ENCODE measurements at regions not wholly inside any gene's neighbourhood (a gene's known extent, or its start where the extent isn't known, plus 50 kb on each side); places are given as distances from the start of the nearest gene placed in this dataset.

DNA sequence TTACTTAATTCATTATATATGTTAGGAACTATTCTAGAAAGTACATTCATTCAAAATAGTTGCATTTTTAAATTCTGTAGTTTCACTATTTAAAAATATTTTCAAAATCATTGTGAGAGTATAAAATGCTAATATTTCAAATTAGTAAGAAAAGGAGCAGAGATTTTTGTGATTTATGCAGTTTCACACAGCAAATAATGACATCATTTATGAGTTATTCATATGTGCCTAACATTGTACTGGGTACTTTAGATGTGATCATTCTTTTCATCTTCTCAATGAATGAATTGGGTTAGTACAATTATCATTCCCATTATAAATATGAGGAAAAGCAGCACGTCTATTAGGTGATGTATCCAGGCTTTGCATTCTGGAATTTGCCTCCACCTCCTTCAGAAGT is 1451.0 kb upstream of the IGFBP7 start:
- TF ChIP-seq, protein P1, sequence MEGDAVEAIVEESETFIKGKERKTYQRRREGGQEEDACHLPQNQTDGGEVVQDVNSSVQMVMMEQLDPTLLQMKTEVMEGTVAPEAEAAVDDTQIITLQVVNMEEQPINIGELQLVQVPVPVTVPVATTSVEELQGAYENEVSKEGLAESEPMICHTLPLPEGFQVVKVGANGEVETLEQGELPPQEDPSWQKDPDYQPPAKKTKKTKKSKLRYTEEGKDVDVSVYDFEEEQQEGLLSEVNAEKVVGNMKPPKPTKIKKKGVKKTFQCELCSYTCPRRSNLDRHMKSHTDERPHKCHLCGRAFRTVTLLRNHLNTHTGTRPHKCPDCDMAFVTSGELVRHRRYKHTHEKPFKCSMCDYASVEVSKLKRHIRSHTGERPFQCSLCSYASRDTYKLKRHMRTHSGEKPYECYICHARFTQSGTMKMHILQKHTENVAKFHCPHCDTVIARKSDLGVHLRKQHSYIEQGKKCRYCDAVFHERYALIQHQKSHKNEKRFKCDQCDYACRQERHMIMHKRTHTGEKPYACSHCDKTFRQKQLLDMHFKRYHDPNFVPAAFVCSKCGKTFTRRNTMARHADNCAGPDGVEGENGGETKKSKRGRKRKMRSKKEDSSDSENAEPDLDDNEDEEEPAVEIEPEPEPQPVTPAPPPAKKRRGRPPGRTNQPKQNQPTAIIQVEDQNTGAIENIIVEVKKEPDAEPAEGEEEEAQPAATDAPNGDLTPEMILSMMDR (IDR thresholded peaks at IDR 0.05): no peak
- intact Hi-C loops (cut with DNase I, micrococcal nuclease): no loop called here
- H3K36me3 ChIP-seq (ENCODE audit: low read depth): no peaks in the 10 kb centered on the region
- ATAC-seq (no peak), DNase-seq (no peak)
- H3K4me1 ChIP-seq (ENCODE audit: low read depth): no peaks in the 10 kb centered on the region
- H3K9me3 ChIP-seq: no peaks in the 10 kb centered on the region
- H3K4me3 ChIP-seq: no peak overlapping the region

DNA sequence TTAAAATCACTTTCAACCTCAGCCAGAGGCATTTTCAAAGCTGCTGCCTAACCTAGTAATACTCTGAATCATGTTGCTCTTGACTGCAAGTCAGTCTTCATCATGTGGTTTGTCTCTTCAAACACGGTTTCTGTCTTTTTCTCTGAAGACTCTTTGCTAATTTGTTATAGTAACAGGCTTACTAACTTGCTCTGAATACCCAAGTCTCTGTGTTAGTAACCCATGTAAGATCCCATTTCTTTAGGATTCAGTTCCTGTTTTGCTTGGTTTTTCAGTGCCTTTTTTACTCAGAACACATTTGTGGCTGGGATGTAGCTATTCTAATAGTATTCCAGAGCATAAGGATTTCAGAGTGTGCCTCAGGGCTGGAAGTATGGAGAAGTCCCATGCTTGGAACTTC is 1450.6 kb upstream of the IGFBP7 start:
- TF ChIP-seq, protein P1 (IDR thresholded peaks at IDR 0.05): no peak
- Histone ChIP-seq H3K4me1 (ENCODE audit: low read depth) (no peaks in the 10 kb centered on the region), H3K36me3 (ENCODE audit: low read depth) (no peaks in the 10 kb centered on the region), H3K4me3 (no peak overlapping the region), H3K9me3 (no peaks in the 10 kb centered on the region)
- ATAC-seq: no peak
- intact Hi-C loops (cut with DNase I, micrococcal nuclease): no loop called here
- no peak for DNase-seq

DNA sequence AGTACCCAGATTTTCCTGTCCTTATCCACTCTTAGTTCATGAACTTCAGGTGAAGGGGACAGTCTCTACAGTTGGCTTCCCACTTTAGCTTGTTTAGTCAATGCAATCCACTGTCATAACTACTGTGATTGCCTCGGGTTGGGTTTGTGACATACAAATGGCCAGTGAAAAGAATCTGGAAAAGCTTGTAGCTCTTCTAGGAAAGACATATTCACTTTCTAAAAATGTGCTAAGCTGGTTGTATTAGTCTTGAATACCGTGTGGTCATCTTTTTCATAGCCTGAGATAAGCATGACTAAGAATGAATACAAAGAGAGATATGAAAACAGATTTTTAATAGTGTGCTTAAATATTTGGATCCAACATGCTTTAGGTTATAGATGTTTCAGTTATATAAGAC is 1443.5 kb upstream of the IGFBP7 start:
- intact Hi-C loops (cut with DNase I, micrococcal nuclease): no loop called here
- H3K36me3 ChIP-seq (ENCODE audit: low read depth): no peaks in the 10 kb centered on the region
- no peak overlapping the region for H3K4me3 ChIP-seq
- no peaks in the 10 kb centered on the region for H3K4me1 ChIP-seq (ENCODE audit: low read depth)
- no peak for ATAC-seq
- H3K9me3 ChIP-seq: no peaks in the 10 kb centered on the region
- no peak for DNase-seq
- TF ChIP-seq, protein P1 (IDR thresholded peaks at IDR 0.05): no peak

DNA sequence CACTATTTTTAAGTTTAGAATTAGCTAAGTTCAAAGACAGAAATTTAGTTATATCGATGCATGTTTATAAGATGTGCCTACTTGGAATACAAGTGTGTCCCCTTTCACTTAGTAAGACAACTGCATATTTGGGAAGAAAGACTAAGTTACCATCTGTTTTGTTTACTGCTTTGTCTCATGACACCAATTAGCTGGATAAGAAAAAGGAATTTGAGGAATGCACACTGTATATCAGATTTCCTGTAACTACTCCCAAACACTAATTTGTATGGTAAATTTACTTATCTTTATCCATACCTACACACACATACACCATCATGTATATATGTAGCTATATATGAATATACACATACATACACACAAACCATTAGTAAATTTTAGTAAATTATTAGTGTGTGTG is 1442.8 kb upstream of the IGFBP7 start:
- no peak for ATAC-seq
- DNase-seq: no peak
- Histone ChIP-seq H3K9me3 (no peaks in the 10 kb centered on the region), H3K36me3 (ENCODE audit: low read depth) (no peaks in the 10 kb centered on the region), H3K4me1 (ENCODE audit: low read depth) (no peaks in the 10 kb centered on the region), H3K4me3 (no peak overlapping the region)
- intact Hi-C loops (cut with DNase I, micrococcal nuclease): no loop called here
- TF ChIP-seq, protein P1 (IDR thresholded peaks at IDR 0.05): no peak

DNA sequence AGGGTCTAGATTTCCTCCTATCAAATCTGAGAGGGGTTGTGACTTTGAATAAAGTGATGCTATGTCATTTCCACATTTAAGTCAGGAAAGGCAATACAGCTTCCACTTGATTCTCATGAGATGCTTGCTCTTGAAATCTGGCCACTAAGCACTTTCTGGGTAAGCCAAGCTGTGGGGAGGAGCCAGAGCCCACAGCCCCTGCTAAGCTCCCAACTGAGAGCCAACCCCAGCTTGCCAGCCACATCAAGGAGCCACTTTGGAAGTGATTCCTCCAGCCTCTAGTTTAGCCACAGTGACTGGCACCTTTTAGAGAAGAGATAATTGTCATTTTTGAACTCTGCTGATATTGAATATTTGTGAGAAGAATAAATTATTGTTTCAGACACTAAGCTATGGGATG is 1441.5 kb upstream of the IGFBP7 start:
- ATAC-seq: no peak
- no peak overlapping the region for H3K4me3 ChIP-seq
- TF ChIP-seq, protein P1 (IDR thresholded peaks at IDR 0.05): no peak
- no peak for DNase-seq
- no peaks in the 10 kb centered on the region for H3K9me3 ChIP-seq
- no peaks in the 10 kb centered on the region for H3K4me1 ChIP-seq (ENCODE audit: low read depth)
- no peaks in the 10 kb centered on the region for H3K36me3 ChIP-seq (ENCODE audit: low read depth)
- intact Hi-C loops (cut with DNase I, micrococcal nuclease): no loop called here

DNA sequence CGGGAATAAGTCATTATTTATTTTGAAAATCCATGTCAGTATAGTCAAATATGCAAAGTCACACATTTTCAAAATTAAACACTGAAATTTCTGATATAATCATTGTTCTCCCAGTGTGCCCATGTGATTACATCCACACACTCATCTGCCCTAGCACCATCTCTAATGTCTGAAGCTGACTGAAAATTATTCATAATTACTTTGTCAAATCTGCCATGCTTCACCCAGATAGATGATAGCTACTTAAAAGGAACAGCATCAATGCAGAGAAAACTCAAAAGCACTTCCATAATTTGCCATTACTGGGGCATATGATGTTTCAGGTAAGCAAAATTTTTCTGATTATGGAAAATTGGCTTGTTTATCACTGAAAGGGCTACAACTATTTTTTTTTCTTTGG is 1433.3 kb upstream of the IGFBP7 start:
- ATAC-seq: no peak

More for the DNA sequence above, 1433.3 kb upstream of the IGFBP7 start:
- no peaks in the 10 kb centered on the region for H3K4me1 ChIP-seq (ENCODE audit: low read depth)
- TF ChIP-seq, protein P1 (IDR thresholded peaks at IDR 0.05): no peak
- intact Hi-C loops (cut with DNase I, micrococcal nuclease): no loop called here
- H3K36me3 ChIP-seq (ENCODE audit: low read depth): no peaks in the 10 kb centered on the region
- H3K9me3 ChIP-seq: no peaks in the 10 kb centered on the region
- DNase-seq: no peak
- no peak overlapping the region for H3K4me3 ChIP-seq

All from mucosa of descending colon (tissue), 3 donors.